NCI-H774 (cell line): ENCODE measurements at regions not wholly inside any gene's neighbourhood (a gene's known extent, or its start where the extent isn't known, plus 50 kb on each side); places are given as distances from the start of the nearest gene placed in this dataset.

Source experiments
- DNase-seq: peaks from one replicate; lab custom pipeline; 2025; lab: John Stamatoyannopoulos, UW

GRCh38 chr10:14391342-14391741 lies 60.6 kb upstream of the FRMD4A start:
- DNase-seq = no peak

- no peak for DNase-seq
Measured at GRCh38 chr10:14389981-14390590, 59.4 kb upstream of the FRMD4A start.

GRCh38 chr10:14385596-14386593 lies 55.2 kb upstream of the FRMD4A start:
- no peak for DNase-seq

GRCh38 chr10:14384915-14385314 lies 54.2 kb upstream of the FRMD4A start:
- DNase-seq = no peak

- no peak for DNase-seq
Measured at GRCh38 chr10:14384116-14384730, 53.5 kb upstream of the FRMD4A start.

- DNase-seq = no peak
Measured at GRCh38 chr10:14383266-14383665, 52.5 kb upstream of the FRMD4A start.

- DNase-seq = no peak
Measured at GRCh38 chr10:14382531-14382930, 51.8 kb upstream of the FRMD4A start.

GRCh38 chr10:14382022-14382421 lies 51.3 kb upstream of the FRMD4A start:
- DNase-seq = no peak

GRCh38 chr10:14381475-14381874 lies 50.8 kb upstream of the FRMD4A start:
- DNase-seq = no peak

- DNase-seq = no peak
Measured at GRCh38 chr10:14380746-14381145, 50.0 kb upstream of the FRMD4A start.
